Ovary (tissue), 3 donors: ENCODE measurements at regions not wholly inside any gene's neighbourhood (a gene's known extent, or its start where the extent isn't known, plus 50 kb on each side); places are given as distances from the start of the nearest gene placed in this dataset.

ENCODE experiments used
- EP300 ChIP-seq: sonication (generic); formaldehyde crosslinking; IDR thresholded peaks from one replicate; pipeline ENCODE4 v1.6.1; 2017; ENCODE audit warnings: antibody characterized with exemption
- TF ChIP-seq, protein P1 (sequence below), 3 donors: fragments of 450-650 bp in 2 of 3; fragments of 200-600 bp in 1 of 3; IDR thresholded peaks; one replicate each; pipeline versions ENCODE4 v1.5.1 to v1.8.0; 2016 to 2022; ENCODE audit warnings: antibody characterized with exemption in 3 of 3, mild to moderate bottlenecking in 1 of 3
- donor health status: DM: no; HTN: no; CAD: no.

- TF ChIP-seq, protein P1, sequence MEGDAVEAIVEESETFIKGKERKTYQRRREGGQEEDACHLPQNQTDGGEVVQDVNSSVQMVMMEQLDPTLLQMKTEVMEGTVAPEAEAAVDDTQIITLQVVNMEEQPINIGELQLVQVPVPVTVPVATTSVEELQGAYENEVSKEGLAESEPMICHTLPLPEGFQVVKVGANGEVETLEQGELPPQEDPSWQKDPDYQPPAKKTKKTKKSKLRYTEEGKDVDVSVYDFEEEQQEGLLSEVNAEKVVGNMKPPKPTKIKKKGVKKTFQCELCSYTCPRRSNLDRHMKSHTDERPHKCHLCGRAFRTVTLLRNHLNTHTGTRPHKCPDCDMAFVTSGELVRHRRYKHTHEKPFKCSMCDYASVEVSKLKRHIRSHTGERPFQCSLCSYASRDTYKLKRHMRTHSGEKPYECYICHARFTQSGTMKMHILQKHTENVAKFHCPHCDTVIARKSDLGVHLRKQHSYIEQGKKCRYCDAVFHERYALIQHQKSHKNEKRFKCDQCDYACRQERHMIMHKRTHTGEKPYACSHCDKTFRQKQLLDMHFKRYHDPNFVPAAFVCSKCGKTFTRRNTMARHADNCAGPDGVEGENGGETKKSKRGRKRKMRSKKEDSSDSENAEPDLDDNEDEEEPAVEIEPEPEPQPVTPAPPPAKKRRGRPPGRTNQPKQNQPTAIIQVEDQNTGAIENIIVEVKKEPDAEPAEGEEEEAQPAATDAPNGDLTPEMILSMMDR (IDR thresholded peaks at IDR 0.05), result no peak
- TF ChIP-seq EP300, result no peak
Observed at GRCh38 chr9:90485028-90485427, 157.6 kb downstream of the DIRAS2 start.
